HG03378 (cell line): ENCODE measurements at regions not wholly inside any gene's neighbourhood (a gene's known extent, or its start where the extent isn't known, plus 50 kb on each side); places are given as distances from the start of the nearest gene placed in this dataset.

Experiments used
- ATAC-seq: cut with Tn5 transposase; IDR thresholded peaks from one replicate; pipeline ENCODE4 v1.9.1; 2021; ENCODE audit warnings: mild to moderate bottlenecking, moderate library complexity; ENCODE audit not compliant: unreplicated experiment

DNA sequence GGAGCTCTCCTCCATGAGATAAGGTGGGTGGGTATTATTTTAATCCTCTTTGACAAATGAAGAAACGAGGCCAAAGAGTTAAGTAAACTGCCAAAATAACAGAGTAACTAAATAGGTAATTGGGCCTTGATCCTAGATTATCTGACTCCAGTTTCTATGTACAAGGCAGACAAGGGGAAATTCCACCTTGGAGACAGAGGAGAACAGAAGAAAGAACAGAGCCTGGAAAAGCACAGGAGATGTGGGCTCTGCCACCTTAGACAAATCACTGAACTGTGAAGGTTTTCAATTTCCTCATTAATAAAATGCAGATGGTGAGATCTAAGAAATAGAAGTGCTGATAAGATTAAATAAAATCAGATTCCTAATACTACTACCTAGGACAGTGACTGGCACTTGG, 310.2 kb upstream of the TLE3 start:
- no peak for ATAC-seq

DNA sequence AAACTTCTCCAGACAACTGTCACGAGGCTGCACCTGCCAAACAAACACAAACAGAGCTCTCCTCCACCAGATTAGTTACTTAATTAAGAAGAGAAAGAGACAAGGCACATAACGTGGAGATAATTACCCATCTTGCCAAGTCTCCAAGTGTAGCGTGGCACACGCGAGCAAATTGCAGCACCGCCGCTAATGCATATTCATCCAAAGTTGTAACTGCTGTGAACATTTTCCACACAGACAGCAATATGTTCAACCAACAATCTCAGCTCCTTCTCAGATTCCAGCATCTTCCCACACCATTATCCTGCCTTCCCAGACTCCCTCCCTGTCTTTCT, 309.6 kb upstream of the TLE3 start:
- no peak for ATAC-seq

DNA sequence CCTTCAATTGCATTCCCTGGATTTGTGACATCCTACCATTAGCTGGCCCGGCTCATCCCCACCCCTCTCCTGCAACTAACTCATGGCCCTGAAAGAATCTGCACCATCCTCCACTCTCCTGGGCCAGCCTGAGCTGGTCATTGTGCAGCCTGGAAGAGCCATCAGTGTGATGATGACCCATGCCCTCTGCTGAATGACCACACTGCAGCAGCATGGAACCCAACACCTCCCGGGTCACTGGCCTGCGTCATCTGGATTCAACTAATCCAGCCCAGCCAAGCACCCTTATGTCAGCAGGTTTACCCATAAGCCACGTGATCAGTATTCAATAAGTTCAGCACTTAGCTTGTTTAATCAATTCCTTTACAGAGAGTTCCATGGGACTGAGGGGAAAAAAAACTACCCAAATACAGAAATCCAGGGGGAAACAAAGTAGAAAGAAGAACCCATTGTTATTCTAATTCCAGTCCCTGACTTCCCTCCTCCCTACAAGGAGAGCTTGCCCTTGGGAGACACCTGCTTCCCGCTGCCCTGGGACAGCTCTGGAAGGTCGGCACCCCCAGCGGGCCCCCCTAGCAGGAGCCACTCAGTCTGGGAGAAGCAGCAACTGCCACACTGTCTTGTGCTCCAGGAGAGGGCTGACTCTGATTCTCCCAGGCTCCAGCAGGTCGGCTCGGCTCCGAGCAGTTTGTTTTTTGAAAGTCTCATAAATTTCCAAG, 309.1 kb upstream of the TLE3 start:
- ATAC-seq: no peak

DNA sequence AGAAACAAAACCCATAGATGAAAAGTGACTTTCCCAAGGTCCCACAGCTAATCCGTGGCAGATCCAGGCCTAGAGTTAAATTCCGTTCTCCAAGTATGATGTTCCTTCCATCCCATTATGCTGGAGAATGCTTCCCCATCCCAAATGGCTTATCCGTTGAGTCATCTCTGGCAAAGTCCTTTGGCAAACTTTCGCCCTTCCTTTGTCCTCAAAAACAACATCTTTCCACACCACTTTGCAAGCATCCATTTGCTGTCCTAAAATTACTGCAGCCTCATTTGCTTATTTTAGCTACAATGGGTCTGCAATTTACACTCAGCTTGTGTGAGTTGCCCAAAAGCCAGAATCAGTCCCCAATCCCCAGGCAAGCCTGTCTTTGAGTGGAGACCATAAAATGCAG, 304.0 kb upstream of the TLE3 start:
- ATAC-seq: no peak

DNA sequence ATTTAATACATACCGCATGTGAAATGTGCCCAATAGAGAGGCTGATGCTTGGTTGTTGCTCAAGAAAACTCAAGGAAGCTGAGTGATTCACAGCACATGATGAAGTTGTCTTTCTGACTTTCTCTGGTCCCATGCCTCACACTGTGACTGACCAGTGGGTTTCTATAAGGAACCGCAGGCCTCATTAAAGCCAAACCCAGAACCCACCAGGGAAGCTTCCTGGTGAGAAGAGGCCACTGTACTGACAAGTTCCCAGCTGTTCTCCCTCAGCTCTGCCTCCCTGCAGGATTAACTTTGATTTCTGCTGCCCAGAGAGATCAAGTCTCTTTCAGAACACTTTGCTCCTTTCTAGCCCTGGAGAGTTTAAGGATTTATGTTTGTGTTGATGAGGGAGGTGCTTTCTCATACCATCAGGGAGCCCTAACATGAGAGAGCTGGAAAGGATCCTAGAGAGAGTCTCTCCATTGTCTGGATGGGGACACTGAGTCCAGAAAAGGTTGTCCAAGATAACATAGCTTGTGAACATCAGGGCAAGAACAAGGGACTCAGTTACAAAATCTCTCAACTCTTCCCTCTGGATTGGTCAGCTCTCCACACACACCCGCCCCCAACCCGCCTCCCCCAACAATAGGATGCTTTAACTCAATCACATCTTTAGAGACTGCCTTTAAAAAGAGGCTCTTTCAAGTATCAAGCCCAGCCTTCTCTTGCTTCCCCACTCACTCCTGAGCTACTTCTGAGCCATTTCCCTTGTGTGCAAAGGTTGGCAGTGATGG, 303.2 kb upstream of the TLE3 start:
- no peak for ATAC-seq

DNA sequence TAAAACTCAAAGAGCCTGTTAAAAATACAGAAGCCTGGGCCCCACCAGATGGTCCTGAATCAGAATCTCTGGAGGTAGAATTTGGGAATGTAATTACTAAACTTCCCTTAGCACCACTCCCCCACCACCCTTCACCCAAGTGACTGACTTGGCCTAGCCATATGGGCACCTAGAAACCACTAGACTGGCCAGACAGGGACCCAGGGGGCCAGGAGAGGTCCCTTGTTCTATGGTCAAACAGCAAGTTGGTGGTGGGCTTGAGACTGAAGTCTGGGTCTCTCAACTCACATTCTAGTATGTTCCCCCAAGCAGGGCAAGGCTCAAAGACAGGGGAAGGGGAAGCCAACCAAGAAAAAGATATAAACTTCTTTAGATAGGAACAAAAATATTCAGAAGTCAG, 301.5 kb upstream of the TLE3 start:
- no peak for ATAC-seq

DNA sequence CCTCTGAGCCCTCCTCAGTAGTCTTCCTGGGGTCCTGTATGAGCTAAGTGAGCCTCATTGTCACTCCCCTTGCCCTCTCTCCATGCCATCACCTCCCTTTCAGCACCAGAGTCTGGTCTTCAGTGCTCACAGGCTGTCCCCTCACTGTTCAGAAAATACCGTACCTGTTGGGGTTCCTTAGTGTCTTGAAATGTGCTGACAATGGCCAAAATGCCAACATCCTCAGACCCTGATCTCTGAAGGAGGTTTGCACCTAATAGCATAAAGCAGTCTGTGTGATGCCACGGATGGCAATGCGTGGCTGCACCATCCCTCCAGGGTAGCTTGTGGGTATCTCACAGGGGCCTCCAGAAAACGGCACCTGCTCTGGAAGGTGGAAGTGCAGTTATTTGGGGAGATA, 301.0 kb upstream of the TLE3 start:
- no peak for ATAC-seq

DNA sequence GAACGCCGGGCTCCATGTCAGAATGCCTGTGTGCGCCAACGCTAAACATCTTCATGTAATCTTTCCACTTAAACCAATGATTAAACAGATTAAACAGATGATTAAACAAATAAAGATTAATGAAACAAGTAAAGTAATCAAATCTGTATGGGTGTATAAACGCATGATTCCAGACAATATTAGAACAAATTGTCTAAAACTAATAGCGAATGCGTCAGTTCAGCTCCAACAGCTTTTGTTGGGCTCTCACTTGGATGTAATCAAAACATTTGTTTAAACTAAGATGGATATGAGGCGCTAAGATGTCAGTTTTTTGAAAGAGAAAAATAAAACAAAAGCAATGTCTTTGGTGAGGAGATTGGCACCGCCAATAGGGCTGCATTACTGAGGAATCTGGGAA, 299.1 kb upstream of the TLE3 start:
- no peak for ATAC-seq

DNA sequence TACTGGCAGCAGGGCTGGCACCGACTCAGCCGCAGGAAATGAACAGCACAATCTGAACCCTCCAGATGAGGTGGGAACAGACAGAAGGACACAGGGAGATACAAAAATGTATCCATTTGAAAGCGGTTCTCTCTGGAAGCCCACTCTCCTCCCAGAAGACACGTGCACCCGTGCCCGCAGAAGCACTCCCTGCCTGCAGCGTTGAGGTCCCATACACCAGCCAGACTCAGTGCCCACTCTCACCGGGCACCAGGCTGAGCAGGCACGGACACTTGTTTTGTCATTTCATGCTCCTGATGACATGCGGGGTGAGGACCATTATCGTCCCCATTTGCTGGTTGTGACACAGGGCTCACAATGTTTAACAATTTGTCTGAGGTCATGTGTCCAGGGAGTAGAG, 297.4 kb upstream of the TLE3 start:
- no peak for ATAC-seq

DNA sequence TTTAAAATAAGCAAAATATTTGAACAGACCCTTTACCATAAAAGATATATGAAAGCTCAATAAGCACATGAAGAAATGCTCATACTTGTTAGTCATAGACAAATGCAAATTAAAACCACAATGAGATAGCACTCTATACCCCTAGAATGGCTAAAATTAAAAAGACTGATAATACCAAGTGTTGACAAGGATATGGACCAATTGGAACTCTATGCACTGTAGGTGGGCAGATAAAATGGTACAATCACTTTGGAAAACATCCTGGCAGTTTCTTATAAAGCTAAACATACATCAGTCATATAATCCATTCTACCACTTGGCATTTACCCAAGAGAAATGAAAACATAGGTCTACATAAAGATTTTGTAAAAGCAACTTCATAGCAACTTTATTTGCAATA, 293.0 kb upstream of the TLE3 start:
- ATAC-seq: no peak

DNA sequence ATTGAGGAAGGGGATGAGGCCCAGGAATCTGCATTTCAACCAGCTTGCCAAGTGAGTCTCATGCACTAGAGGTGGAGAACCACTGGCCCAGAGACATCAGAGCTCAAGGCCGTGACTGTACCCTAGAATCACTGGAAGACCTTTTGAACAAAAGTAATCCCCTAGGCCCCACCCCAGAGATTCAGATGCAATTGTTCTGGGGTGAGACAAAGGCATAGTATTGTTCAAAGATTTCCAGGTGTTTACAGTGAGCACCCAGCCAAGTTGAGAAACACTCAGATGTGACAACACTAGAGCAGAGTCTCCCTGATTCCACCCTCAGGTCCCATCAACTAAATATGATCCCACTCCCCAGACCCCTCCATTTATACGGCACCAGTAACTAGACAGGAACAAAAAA, 290.3 kb upstream of the TLE3 start:
- ATAC-seq: no peak

DNA sequence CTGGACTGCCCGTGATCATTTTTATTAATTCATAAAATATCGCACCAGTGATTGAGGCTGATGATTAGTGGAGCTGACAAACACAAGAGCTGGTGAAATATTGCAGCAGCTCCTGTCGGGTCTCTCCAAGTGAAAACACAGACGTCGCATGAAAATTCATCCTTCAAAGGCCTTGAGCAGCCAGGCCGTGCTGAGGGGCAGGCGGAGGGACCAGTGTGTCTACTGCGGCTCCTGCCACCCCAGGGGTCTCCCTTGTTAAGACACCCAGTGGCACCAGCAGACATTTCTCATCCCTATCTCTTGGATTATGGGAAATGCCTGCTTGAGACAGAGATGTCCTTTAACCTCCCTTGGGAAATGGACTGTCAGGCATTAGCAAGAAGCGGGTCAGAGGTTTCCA, 289.4 kb upstream of the TLE3 start:
- ATAC-seq: no peak

DNA sequence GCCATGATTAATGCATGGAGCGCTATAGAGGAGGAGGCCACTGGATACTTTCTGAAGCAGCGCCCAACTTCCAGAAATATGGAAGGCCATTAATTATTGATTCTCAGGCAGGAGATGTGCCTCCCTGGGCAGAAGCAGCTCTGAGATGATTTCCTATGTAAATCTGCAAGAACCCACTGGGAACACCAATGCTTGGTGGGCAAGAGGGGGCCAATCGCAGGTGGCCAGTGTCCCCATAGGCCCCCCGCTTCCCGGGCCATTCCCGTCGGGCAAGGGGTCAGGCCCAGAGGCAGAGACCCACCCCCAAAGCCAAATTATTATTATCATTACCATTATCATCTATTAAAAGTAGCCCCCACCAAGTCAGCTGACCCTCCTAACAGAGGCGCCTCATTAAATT, 288.0 kb upstream of the TLE3 start:
- ATAC-seq: no peak

DNA sequence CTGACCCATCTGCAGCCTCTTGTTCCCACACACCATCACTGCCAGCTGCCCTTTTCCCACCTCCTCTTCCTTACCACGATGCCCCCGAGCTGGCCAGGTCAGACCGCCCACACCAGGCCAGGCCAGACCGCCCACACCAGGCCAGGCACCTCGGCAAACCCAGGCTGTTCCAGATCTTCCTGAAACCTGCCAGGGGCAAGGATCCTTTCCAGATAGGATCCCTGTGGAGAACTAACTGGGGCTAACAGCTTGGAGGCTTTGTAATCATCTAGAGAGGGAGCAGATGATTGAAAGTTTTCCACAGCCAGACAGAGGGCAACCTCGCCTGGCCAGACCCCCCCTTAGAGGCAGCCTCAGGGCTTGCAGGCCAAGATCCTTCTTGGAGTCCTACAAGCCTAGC, 287.3 kb upstream of the TLE3 start:
- no peak for ATAC-seq

DNA sequence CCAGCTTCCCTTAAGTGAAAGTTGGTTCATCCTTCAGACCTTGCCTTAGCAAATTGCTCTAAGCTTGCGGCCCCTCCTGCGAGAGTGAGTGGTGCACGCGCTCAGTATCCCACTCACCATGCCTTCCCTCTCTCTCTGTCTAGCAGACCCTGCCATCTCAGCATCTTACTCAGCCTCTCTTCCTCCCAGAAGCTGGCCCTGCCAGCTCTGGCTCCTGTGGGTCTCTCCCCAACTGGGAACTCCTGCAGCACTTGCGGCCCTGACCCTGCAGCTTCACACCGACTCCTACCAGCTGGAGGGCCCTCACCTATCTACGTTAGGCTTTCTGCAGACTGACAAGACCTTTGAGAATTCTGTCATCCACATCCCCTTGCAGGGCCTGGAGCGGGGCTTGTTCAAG, 286.1 kb upstream of the TLE3 start:
- ATAC-seq: no peak

DNA sequence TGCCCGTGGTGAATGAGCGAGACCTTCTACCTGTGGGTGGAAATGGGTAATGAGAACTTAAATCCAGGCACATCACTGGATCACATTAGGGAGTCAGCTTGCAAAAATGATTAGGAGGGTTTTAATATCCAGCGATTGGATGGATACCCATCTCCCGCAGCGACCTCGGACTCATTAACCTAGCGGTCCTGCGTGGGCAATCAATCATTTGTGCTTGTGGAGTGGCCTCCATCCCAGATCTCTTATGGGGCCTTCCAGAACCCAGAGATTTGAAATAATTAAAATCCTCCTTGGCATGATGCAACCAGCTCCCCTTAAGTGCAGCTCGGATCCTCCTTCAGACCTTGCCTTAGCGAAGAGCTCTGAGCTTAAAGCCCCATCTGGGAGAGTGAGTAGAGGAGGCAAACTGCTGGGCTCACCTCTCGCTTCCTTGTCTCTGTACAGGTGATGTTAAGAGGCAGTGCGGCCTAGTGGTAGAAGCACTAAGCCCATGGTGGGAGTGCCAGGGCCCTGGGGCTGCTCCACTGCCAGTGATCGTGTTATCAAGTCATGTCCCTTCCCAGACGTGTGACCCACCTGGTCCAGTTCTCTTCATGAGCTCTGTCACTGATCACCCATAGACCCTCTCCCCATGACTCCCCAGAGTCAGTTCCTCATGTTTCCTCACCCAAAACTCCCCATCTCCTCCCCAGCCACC, 285.2 kb upstream of the TLE3 start:
- no peak for ATAC-seq

DNA sequence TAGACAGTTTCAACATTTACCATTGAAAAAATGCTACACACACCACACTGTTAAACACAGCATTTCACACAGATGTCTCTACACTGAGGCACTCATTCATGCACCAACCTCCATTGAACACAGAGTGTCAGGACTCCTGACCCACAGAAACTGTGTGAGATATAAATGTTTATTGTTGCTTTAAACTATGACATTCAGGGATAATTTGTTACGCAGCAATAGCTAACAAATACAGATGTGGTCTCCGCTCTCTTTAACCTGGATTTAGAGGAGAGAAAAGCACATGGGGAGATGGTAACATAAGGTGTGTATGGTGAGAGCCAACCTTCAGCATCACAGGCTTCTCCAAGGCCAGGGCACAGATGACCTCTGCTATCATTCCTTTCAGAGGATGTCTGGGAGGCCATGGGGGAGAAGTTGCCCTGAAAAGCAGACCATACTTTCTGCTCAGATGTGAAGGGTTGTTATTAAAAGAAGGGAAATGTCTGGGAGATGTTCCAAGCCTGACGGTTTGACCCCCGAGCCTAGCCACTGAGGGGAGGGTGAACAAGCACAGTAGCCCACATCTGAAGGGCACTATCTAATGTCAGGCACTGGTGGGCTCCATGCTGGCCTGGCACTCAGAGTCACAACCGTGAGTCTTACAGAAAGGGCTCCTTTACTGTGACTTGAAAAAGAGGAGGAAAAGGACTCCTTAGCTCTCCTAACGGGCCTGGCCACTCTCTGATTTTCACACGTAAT, 284.5 kb upstream of the TLE3 start:
- no peak for ATAC-seq

DNA sequence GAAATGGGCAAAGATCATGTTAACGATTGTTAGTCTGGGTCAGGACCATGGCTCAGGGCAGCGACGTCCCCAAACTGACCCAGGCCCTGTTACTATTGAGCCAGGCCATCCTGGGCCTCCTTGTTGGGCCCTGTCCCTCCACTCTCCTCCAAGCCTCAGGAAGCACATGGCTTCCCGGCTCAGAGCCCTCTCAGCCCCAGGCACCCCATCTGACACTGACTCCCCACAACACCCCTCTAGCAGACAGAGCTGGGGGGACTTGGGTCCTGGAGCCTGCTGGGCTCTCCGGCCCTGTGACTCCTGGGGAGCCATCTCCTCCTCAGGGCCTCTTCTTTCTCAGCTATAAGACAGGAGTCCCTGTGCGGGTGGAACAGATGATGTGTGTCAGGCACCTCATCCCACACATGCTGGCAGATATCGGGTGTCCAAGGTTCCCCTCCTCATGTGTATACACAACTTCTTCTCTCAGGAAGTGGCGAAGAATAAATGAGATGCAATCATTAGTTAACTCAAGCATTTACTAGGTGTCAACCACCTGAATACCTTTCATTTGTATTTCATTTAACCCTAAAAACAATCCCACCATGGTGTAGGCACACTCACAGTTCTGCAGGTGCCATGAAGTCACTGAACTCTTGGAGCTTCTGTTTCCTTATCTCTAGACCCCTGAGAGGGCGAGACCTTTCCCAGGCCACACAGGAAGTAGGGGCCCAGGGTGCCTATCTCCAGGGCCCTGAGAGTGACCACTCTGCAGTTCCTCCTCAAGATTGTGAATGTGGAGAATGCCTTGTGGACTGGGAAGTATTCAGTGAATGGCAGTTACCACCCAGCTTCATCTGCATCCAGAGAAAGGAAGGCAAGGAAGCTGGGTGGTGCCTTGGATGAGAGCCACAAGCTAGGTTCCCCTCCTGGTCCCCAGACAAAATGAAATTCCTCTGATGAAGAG, 282.5 kb upstream of the TLE3 start:
- no peak for ATAC-seq

DNA sequence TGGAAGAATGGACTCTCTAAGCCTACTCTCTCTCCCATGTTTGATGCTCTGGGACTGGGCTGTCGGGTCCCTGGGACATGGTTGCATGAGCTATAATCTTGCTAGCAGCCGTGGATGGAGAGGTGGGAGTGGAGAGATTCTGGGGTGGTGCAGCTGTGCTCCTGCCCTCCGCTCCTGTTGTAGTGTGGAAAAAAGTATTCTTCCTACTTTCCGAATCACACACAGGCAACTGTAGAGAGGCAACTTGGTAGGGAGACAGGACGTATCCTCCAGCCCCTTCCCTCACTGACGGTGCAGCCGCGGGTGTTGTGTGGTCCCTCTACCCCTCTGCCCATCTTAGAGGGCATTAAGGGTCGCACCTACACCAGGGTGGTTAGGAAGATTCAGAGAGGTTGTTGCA, 281.4 kb upstream of the TLE3 start:
- ATAC-seq: no peak
